ENCODE measurements at regions not wholly inside any gene's neighbourhood (a gene's known extent, or its start where the extent isn't known, plus 50 kb on each side); places are given as distances from the start of the nearest gene placed in this dataset.

GRCh38 chr7:98458090-98458875 is 57.4 kb upstream of the BAIAP2L1 start:
- H3K27me3 ChIP-seq (replicated peaks in 1 of 4; ENCODE audit: control insufficient read depth in 3 of 4, extremely low read depth in 1 of 4, insufficient read depth in 3 of 4, low read length in 3 of 4), result no peaks in the 10 kb centered on the region; a peak in 1 of 7 replicates
- no peaks in the 10 kb centered on the region for H3K79me1 ChIP-seq (ENCODE audit: low read depth, low read length)
- H3K23me2 ChIP-seq (ENCODE audit: low read depth, low read length), result no peaks in the 10 kb centered on the region
- peaks cover 5 to 6% of the 10 kb centered on the region in 2 experiments; a peak in 2 of 4 replicates for H3K9me3 ChIP-seq (ENCODE audit: insufficient read depth in 2 of 2, low read depth in 1 of 2, low read length in 1 of 2)
- no peak overlapping the region for H2BK15ac ChIP-seq (ENCODE audit: low read length)
- no peak overlapping the region for H4K91ac ChIP-seq (replicated peaks; ENCODE audit: insufficient read length, low read length)
- H4K5ac ChIP-seq (ENCODE audit: insufficient read length, low read depth, low read length), result no peak overlapping the region
- H2BK12ac ChIP-seq (ENCODE audit: low read depth, low read length), result no peak overlapping the region
- H3K4me3 ChIP-seq (ENCODE audit: extremely low read depth in 1 of 4, insufficient read depth in 2 of 4, low read depth in 3 of 4, low read length in 4 of 4), result no peak overlapping the region
- peaks cover 0 to 3% (median 0%) of the 10 kb centered on the region in 4 experiments; a peak in 1 of 7 replicates for H3K4me1 ChIP-seq (replicated peaks in 1 of 4; ENCODE audit: control insufficient read depth in 3 of 4, insufficient read depth in 4 of 4, low read length in 3 of 4)
- no peaks in the 10 kb centered on the region for H3K79me2 ChIP-seq (ENCODE audit: control insufficient read depth in 1 of 2, insufficient read depth in 2 of 2, low read length in 2 of 2)
- POLR2A ChIA-PET (ENCODE audit: partially characterized antibody), result interaction anchor here (0.8 to 1.1 kb wide), 2 partner anchors 16 to 159 kb away, joined by 3 read pairs; partner anchors contain the start of gene NPTX2
- H4K20me1 ChIP-seq (replicated peaks in 1 of 2; ENCODE audit: control insufficient read depth in 1 of 2, insufficient read depth in 2 of 2, low read length in 2 of 2), result no peaks in the 10 kb centered on the region
- DNase-seq (ENCODE audit: low read depth in 1 of 2, low spot score in 2 of 2) (no peak), FAIRE-seq (no peak)
- H3K14ac ChIP-seq (ENCODE audit: insufficient read length), result no peak overlapping the region
- no peak overlapping the region for H3K23ac ChIP-seq (ENCODE audit: insufficient read length)
- no peak overlapping the region for H3K4me2 ChIP-seq (ENCODE audit: insufficient read depth in 1 of 2, low read depth in 2 of 2, low read length in 2 of 2)
- no peak overlapping the region for H2BK5ac ChIP-seq (ENCODE audit: low read depth, low read length)
- no peak overlapping the region for H3K27ac ChIP-seq (ENCODE audit: low read depth, low read length)
- H3K18ac ChIP-seq (ENCODE audit: extremely low read depth, low read length), result no peak overlapping the region
- H2BK120ac ChIP-seq (replicated peaks; ENCODE audit: low read depth, low read length), result no peak overlapping the region
- H3K4ac ChIP-seq (replicated peaks; ENCODE audit: insufficient read length, low read depth, low read length), result no peak overlapping the region
- H2AFZ ChIP-seq (ENCODE audit: low read length), result no peak overlapping the region
- 95% methylated on average over 16 of the region's 16 CpGs; no CpG with 5 or more reads in 1 of the 2 experiments for WGBS, 2 experiments (ENCODE audit: extremely low coverage in 1 of 2, insufficient coverage in 1 of 2, insufficient read length in 1 of 2, insufficient replicate concordance in 2 of 2, low coverage in 1 of 2, low lambda C conversion rate in 2 of 2, missing lambda C conversion rate in 1 of 2)
- no peak overlapping the region for H3K56ac ChIP-seq (replicated peaks; ENCODE audit: insufficient read length, low read depth, low read length)
- no peaks in the 10 kb centered on the region for H3K36me3 ChIP-seq (ENCODE audit: control insufficient read depth in 2 of 4, insufficient read depth in 4 of 4, low read length in 3 of 4)
- H3K9ac ChIP-seq (replicated peaks in 1 of 4; ENCODE audit: extremely low read depth in 1 of 4, low read depth in 3 of 4, low read length in 3 of 4), result no peak overlapping the region
- no peak overlapping the region for H2BK20ac ChIP-seq (ENCODE audit: low read length)
- no peak overlapping the region for H2AK5ac ChIP-seq (ENCODE audit: low read depth, low read length)
- CTCF ChIA-PET (ENCODE audit: partially characterized antibody), result interaction anchor here (1.2 to 2.7 kb wide), 3 partner anchors 14 to 383 kb away, joined by 3 to 8 read pairs (median 3); no protein-coding TSS in a partner anchor
- H4K8ac ChIP-seq (ENCODE audit: extremely low read depth, insufficient read depth, low read length), result no peak overlapping the region
